Hepatic stellate cell (primary cell): ENCODE measurements at regions not wholly inside any gene's neighbourhood (a gene's known extent, or its start where the extent isn't known, plus 50 kb on each side); places are given as distances from the start of the nearest gene placed in this dataset.

Experiments used
- DNase-seq: peaks from one replicate; pipeline ENCODE4 v3.0.0; 2011; ENCODE audit warnings: low spot score

DNA sequence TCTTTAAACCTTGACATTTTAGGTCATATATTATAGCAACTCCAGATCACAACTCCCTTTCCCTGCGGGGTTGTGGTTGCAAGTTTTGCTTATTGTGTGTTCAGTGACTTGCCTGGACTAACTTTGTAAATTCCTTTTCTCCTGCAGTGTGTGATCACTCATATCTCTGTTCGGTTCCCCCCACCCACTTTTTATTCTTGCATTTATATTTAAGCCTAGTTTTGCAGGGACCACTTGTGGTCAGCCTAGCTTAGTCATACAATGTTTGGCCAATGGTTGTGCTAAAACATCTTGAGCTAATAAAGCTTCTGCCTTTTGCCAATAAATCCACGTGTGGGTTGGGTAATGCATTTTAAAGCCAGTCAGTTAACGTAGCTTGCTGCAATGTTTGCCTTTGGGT is 146.5 kb upstream of the IRX4 start:
- no peak for DNase-seq

DNA sequence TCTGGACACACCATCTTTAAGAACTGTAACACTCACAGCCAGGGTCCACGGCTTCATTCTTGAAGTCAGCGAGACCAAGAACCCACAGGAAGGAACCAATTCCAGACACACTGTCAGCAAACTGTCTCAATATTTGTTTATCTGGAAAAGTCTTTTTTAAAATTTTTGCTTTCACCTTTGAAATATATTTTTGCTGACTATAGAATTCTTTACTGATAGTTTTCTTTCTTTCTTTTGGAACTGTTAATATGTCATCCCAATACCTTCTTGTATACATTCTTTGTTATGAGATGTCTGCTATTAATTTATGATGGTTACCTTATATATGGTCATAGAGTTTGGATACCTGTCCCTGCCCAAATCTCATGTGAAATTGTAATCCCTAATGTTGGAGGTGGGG is 145.1 kb upstream of the IRX4 start:
- DNase-seq: no peak

DNA sequence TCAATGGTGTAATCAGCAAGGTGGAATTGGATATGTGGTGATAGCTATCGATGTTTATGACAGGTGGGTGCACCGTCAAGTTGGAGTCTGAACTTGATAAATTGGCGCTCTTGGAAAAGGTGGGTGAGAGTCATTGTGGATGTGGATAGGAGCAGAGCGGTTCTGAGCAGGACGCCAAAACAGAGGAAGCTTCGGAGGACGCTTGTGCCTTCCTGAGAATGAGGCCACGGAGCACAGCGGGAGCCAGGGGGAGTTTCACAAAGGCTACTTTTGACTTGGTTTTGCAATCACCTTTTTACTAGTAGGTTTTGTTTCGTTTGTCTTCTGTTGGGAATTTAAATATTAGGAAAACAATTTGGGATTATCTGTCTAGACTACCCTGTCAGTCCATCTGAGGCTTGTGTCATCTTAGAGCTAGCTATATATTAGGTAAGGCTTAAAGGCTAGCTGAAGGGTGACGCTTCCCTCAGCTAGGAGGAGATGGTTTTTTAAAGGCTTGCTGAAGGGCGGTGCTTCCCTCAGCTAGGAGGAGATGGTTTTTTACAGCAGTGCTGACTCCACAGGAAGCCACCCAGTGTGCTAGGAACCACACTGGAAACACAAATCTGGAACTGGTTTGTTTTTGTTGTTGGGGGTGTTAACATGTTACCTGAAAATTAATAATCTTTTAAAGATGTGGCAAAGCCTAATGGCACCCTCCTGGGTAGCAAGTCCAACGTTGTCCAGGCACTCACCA is 142.4 kb upstream of the IRX4 start:
- no peak for DNase-seq

DNA sequence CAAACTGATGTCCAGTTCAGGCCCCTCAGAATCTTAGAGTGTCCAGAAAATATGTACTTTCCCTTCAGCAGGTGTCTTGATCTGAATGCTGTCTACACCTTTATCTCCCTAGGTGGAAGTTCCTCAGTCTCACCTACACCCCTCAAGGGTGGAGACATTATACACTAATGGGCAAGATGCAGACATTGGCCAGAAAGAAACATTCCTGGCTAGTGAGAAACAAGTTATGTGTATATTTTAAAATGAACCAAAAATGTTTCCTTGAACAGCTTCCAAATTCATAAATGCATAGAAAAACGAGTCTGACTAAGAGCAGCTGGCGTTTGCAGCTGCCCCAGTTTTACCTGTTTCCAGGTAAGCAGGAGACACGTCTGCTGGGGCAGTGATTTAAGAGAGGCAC is 140.5 kb upstream of the IRX4 start:
- no peak for DNase-seq

DNA sequence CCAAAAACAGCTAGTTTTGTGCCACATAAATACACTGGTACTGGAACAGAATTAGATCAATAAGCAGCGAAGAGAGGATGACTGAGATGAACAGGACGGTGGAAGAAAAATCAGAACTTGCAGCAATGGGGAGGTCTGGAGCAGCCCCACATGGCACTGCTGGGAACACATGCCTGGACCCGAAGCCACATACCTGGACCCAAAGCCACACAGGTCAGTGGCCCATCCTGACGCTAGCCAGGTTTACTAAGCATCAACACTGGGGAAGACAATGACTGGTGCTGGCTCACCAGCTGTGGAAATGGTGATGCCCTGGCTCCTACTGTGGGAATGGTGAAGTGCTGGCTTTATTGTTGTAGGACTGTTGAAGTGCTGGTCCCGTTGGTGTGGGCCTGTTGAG is 139.7 kb upstream of the IRX4 start:
- DNase-seq: no peak

DNA sequence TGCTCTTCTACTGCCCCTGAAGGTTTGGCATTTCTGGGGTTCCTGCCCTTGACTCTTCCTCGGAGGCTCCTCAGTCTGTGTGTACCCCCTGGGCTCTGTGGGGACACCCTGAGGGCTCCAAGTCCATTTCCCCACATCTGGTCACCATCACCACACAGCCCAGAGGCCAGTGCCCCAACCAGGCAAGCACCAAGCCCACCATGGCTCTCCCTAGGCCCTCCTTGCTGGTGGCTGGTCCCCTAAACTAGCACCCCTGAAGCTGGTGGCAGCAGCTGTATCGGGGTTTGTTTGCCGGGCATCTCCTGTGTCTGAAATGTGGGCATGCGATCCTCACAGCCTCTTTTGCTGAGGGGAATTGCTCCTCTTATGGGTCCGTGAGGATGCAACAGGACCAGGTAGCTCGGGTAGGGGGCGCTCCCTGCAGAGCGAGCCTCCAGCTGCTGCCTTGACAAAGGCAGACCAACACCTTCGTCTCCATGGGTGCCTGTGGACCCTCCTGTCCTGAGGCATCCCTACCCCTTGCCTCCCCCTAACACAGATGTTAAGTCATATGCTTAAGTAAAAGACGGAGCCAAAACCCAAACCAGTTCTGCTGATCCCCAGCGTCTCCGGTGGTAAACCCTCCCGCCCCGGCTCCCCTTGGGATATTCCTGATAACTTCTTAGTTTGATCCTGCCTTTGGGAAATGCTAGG is 138.9 kb upstream of the IRX4 start:
- DNase-seq: no peak

DNA sequence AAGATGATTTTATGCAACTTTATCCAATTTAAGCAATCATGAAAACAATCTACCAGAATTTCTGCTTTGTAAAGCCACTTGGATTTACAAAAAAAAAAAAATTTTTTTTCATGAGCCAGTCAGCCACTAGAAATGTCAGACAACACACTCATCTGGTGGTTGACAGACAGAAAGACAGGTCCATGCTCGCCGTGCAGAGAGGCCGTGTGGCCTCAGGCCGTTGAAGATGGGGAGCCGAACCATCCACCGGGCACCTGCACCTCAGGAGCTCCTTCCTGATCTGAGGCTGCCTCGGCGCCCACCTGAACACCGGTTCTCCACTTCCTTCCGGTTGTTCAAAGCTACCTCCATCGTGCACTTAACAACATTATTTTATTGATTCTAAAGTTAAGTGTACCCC is 138.0 kb upstream of the IRX4 start:
- no peak for DNase-seq

DNA sequence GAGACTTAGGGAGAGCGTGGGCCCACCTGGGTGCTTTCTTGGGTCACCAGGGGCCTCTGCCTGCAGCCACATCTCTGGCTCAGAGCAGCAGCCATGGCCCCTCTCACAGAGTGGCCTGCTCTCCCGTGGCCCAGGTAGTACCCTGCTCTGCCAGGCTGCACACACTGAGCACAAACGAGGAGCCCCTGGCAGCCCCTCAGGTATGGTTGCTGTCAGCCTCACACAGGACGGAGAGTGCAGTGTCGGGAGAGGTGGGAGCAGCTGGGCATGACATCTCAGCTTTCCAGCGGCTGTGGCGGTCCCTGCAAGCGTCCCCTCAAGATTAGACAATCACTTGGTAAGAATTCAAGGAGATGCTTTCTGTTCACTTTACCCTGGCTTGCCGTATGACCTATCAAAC is 137.0 kb upstream of the IRX4 start:
- no peak for DNase-seq

DNA sequence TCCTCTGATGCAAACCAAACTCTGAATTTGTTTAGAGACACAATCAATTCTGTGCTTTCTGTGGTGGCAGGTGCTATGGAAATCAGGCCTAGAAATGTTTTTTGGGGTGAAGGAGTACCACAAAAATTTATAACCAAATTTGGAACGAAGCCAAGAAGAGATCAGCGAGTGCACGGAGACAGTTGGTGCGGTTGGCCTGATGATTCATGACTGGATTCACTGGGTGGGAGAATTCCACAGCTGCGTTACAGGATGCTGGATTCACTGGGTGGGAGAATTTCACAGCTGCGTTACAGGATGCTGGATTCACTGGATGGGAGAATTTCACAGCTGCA is 135.6 kb upstream of the IRX4 start:
- no peak for DNase-seq

DNA sequence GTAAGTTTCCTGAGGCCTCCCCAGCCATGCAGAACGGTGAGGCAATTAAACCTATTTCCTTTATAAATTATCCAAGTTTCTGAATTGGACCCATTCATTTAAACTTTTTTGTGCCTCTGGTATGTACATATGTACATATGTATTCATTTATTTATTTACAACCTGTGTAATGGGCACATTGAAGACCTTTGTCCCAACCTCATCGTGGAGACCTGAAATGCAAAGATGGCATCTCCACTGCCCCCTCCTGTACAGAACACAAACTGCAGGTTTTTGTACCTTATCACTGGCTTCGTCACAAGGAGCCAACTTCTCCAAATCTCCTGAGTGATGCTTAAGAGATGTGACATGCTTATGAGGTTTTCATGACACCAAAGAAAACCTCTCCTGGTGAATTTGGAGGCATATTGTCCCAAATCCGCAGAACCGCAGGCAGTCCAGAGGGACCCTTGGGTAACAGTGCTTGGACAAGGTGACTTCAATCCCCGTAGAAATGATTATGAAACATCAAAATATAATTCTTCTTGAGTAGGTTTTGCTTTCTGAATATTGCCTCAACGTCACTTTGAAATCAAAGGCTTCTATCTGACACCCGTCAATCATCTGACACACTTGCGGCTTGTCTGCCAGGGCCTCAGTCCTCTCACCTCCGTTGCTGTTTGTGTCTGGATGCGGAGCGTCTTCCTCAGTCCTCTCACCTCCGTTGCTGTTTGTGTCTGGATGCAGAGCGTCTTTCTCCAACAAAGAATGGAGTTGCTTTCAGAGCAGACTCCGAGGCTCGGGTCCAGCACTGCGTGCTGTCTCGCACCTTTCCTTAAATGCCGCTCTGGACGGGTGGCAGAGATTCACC is 135.0 kb upstream of the IRX4 start:
- DNase-seq: peak; percentile 38

DNA sequence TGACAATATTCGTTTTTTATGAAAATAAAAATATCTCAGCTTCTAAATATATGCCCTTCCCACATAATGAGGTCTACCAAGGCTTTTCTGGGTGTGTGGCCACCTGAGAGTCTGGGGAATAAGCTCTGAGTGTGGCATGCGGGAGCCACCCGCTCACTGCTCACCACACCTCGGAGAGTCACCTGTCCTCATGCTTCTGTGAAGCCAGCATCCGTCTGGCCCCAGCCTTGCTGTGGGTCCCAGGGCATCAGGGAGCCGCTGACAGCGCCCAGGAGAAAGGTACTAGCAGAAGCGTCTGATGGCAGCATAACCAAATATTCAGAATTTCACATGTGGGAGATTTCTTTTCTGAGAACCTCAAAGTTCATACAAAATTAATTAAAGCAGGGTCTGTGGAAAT is 133.2 kb upstream of the IRX4 start:
- no peak for DNase-seq

DNA sequence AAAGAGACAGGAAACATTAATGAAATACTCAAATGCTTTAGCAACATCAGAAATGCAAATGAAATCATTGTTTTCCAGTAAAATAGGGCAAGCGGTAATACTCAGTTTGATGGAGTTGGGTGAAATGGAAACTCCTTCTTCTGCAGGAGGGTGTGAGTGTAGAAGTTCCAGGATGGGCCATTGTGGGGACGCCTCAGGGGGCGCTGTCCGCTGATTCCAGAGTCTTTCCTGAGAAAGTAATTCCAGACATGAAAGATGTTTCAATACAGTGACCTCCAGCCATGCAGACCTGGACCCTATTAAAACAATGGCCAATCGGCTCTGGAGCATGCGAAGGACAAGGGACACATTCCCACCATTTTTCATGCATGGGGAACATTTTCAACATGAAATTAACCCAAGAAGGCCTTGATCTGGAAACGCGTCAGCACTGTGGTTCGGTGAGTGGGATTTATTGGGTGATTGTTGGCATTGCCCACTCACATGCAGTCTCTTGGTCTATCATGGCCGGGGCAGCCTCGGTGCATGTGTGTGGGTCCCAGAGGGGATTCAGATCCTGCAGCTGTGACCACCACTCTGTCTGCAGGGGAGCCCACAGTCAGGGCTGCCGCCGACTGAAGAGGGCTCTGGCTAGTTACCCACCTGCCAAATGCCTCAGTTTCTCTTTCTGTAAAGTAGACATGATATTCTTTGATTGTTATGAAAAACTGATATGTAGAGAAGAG is 132.6 kb upstream of the IRX4 start:
- no peak for DNase-seq

DNA sequence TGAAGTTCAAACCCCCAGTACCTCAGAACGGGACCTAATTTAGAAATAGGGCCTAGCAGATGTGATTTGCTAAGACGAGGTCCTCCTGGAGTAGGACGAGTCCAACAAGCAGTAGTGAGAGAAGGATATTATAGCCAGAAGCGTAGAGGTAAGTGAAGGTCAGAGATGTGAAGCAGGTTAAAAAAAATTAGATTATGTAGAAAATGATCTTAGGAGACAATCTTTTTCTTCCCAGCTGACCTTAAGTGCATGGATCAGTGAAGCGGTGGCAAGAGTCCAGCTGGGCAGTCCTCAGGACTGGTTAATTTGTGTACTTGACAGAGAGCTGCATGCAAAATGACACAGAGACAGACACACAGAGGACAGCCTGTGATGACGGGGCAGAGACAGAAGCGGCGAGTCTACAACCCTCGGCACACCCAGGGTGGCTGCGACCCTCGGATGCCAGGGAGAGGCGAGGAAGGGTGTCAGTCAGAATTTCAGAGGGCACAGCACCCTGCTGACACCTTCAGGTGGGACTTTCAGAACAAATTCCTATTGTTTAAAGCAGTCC is 131.4 kb upstream of the IRX4 start:
- no peak for DNase-seq

DNA sequence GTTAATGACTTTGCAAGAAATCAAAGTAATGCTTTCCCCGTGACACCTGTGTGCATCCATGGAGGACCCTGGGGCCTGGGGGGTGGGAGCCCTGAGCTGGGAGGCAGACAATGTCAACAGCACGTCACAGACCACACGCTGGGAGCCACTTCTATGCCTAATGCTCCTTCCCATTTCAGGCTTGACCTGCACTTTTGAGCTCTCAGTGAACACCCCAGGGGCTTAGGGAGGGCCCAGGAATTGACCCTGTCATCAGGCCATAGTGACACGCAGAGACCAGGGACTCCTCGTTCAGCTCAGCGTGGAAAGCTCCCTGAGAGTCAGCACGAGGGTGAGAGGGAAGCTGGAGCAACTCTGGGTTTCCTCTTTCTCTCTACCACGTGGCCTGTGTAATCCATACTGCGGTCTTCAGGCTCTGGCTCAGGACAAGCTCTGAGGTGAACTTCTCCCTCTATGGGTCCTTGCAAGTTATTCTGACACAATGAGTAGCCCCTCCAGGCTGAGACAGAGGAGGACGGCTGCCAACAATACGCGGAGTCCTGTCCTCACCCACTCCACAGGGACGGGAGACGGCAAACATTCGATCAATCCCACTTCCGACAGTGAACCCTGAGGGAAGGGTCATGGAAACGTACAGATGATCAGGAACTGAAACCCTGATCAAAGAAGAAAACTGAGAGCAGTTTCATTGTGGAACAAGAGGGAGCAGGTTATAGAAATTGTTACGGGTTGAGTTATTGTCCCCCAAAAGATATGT is 130.8 kb upstream of the IRX4 start:
- no peak for DNase-seq

DNA sequence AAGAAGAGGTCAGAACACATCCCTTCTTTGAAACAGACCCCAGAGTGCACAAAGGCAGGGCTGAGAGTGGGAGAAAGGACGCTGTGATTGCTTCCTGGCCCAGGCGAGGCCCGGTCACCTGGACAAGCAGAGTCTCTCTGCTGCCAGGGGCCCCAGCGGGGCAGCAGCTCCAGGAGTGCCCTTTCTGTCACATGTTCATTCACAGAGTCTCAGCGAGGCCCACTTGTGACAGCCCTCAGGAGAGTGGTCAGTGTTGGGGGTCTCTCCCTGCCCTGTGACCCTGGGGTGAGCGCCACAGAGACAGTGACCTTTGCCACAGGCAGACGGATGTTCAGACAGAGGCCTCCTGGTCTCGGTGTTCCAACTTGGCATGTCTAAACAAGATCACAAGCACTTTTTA is 130.2 kb upstream of the IRX4 start:
- DNase-seq: no peak

DNA sequence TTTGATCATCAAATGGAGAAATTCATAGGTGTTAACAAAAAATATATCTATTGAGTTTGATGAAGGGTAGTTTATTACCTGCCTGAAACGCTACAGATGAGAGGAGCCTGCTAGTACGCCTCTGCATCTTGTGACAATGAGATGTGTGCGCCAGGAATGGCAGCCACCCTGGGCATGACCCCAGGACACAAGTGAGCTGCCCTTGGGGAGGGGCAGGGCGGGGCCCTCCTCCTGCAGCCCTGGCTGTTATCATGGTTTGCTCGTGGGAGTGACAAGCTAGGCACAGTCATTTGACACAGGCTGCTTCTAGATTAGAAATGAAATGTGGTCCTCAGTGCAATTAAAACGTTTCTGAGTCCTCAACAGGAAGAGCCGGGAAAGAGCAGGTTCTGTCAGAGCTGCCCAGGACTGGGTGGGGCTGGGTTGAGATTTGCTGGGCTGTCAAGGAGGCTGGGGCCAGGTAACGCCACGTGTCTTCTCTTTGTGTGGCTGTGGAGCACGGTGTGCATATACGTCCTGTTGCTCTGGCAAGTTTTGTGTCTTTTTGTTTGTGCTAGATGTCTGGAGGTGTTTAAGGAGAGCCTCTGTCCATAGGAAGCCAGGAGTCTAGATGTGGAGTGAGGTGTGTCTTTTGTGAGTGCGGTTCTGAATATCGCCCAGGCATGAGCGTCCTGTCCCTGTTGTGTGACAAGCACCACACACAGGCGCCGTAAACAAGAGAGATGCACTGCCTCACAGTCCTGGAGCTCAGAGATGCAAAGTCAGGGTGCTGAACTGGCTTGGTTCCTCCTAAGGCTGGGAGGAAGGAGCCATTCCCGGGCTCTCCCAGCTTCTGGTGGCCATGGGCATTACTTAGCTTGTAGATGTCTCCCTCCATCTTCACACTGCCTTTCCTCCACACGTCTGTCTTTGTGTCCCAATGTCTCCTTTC is 129.0 kb upstream of the IRX4 start:
- no peak for DNase-seq

DNA sequence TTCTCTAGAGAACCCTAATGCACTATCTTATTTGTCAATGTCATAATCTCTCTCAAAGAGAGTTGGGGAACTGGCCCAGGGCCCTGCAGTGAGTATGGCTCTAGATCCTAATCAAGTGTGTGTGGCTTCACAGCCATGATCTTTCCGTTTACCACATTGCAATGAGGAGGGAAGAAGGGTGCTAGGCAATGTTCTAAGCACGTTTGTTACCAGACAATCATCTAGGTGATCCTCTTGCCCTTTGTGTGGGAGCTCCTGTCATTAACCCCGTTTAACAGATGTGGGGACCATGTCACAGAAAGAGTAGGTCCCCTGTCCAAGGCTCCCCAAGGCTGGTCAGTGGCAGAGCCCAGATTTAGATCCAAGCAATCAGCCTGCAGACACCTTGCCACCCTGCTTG is 128.2 kb upstream of the IRX4 start:
- no peak for DNase-seq

DNA sequence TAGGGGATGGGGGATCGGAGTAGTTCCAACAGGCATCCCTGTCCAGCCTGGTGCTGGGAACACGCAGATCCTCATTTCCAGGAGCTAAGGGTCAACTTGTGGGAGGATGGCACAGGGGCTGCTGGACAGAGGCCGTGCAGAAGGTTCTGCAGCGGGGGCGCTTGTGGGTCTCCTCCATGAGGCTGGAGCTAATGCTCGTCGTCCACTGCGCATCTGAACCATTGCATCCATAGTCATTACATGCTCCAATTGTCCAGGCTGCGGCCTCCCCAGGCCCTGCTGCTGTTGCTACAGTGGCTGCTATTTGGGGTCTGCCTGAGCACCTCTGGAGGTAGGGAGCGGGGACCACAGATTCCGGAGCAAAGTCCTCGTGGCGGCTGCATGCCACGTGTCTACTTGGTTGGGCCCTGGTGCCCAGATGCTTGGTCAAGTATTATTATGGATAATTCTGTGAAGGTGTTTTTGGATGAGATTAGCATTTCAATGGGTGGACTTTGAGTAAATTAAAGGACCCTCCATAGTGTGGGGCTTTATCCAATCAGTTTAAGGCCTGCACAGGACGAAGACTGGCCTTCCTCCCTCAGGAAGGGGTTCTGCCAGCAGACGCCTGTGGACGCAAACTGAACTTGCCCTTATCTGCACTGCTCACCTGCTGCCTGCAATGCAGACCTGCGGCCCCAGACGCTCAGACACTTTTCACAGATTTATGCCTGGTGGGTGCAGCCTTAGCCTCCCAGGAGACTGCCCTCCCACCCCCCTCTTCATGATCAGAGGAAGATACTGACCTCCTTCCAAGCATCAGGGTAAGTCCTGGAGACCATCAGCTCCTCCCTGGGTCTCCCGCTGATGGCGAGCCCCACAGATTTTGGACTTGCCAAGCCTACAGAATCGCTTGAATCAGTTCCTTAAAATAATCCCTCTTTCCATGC is 127.5 kb upstream of the IRX4 start:
- DNase-seq: no peak
